Testis (tissue), 2 donors: ENCODE measurements at regions not wholly inside any gene's neighbourhood (a gene's known extent, or its start where the extent isn't known, plus 50 kb on each side); places are given as distances from the start of the nearest gene placed in this dataset.

Experiments
- DNase-seq: peaks from one replicate; pipeline ENCODE4 v3.0.0-alpha.2; 2019
- H3K27ac ChIP-seq, 2 donors: fragments of 200-600 bp; sonication (generic); one replicate each; pipeline ENCODE4 v1.5.1; 2019
- H3K27me3 ChIP-seq: fragments of 200-600 bp; sonication (generic); one replicate; pipeline ENCODE4 v1.5.1; 2019
- H3K36me3 ChIP-seq: fragments of 200-600 bp; sonication (generic); one replicate; pipeline ENCODE4 v1.5.1; 2017; ENCODE audit warnings: low read depth; ENCODE audit errors: missing control alignments
- H3K4me1 ChIP-seq: fragments of 200-600 bp; sonication (generic); one replicate; pipeline ENCODE4 v1.5.1; 2019
- H3K4me3 ChIP-seq, 2 donors: fragments of 200-600 bp; sonication (generic); one replicate each; pipeline ENCODE4 v1.5.1; 2017 to 2019
- H3K9me3 ChIP-seq: fragments of 200-600 bp; sonication (generic); one replicate; pipeline ENCODE4 v1.5.1; 2017
- POLR2A ChIP-seq: fragments of 450-650 bp; IDR thresholded peaks from one replicate; pipeline ENCODE4 v1.6.1; 2017; ENCODE audit warnings: antibody characterized with exemption, mild to moderate bottlenecking, moderate library complexity
- WGBS, 2 donors: methylation state at CpG; one replicate each; pipeline ENCODE4 v1.1.5; 2018; 5-methylcytosine and 5-hydroxymethylcytosine counted together
- intact Hi-C: fragments of 100-400 bp; cut with DNase I; formaldehyde crosslinking; loops from one replicate; pipeline ENCODE4 v1.15.1; 2023; ENCODE audit warnings: low total_unique reads
- TF ChIP-seq, protein P1 (sequence below), 3 experiments: fragments of 450-650 bp in 2 of 3; fragments of 200-600 bp in 1 of 3; sonication (generic) in 1 of 3; IDR thresholded peaks; one replicate each; pipeline ENCODE4 v1.5.1; 2016 to 2019; ENCODE audit warnings: antibody characterized with exemption in 3 of 3, mild to moderate bottlenecking in 2 of 3, moderate library complexity in 1 of 3

- Histone ChIP-seq H3K9me3 (no peaks in the 10 kb centered on the region), H3K27me3 (no peaks in the 10 kb centered on the region), H3K27ac (no peak overlapping the region), H3K4me3 (no peak overlapping the region), H3K36me3 (no peaks in the 10 kb centered on the region), H3K4me1 (no peaks in the 10 kb centered on the region)
- TF ChIP-seq, protein P1, sequence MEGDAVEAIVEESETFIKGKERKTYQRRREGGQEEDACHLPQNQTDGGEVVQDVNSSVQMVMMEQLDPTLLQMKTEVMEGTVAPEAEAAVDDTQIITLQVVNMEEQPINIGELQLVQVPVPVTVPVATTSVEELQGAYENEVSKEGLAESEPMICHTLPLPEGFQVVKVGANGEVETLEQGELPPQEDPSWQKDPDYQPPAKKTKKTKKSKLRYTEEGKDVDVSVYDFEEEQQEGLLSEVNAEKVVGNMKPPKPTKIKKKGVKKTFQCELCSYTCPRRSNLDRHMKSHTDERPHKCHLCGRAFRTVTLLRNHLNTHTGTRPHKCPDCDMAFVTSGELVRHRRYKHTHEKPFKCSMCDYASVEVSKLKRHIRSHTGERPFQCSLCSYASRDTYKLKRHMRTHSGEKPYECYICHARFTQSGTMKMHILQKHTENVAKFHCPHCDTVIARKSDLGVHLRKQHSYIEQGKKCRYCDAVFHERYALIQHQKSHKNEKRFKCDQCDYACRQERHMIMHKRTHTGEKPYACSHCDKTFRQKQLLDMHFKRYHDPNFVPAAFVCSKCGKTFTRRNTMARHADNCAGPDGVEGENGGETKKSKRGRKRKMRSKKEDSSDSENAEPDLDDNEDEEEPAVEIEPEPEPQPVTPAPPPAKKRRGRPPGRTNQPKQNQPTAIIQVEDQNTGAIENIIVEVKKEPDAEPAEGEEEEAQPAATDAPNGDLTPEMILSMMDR (IDR thresholded peaks at IDR 0.05) = no peak
- no peak for TF ChIP-seq POLR2A
- intact Hi-C loops = no loop called here
- 70 to 77% methylated on average over 2 of the region's 2 CpGs for whole genome bisulfite sequencing, 2 donors
- no peak for DNase-seq
Observed at GRCh38 chr9:16992138-16992537, 121.7 kb upstream of the BNC2 start.

GRCh38 chr9:16987026-16987425 lies 116.6 kb upstream of the BNC2 start:
- Histone ChIP-seq H3K36me3 (no peaks in the 10 kb centered on the region), H3K9me3 (no peaks in the 10 kb centered on the region), H3K27me3 (no peaks in the 10 kb centered on the region), H3K27ac (no peak overlapping the region), H3K4me3 (no peak overlapping the region), H3K4me1 (no peaks in the 10 kb centered on the region)
- intact Hi-C loops = no loop called here
- TF ChIP-seq, protein P1 (IDR thresholded peaks at IDR 0.05) = no peak
- no peak for TF ChIP-seq POLR2A
- WGBS, 2 donors = 75 to 78% methylated on average over 2 of the region's 2 CpGs
- DNase-seq = no peak

DNA sequence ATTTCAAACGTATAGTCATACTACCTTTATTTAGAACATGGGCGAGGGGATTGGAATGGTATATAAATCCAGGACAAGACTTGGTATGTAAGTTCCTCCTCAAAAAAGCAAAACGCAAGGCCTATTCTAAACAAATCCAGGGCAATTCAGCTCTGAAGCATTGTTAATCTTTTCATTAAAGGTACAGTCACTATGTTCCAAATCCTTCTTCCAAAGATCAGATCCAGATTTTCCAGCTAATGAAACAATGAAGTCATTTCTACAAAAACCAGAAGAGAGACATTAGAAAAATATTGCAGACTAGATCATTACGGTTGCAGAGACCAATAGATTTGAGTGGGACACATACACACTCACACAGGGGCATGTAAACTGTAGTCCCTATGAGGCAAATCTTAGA lies 116.1 kb upstream of the BNC2 start:
- H3K9me3 ChIP-seq = no peaks in the 10 kb centered on the region
- peak overlapping the region in 1 of 2 donors; percentile 36 for H3K27ac ChIP-seq
- no peaks in the 10 kb centered on the region for H3K4me1 ChIP-seq
- no peak overlapping the region for H3K4me3 ChIP-seq
- no peaks in the 10 kb centered on the region for H3K36me3 ChIP-seq
- no peak for DNase-seq
- H3K27me3 ChIP-seq = no peaks in the 10 kb centered on the region
- TF ChIP-seq, protein P1 (IDR thresholded peaks at IDR 0.05) = no peak
- TF ChIP-seq POLR2A = no peak
- intact Hi-C loops = no loop called here
- WGBS, 2 donors = 67 to 74% methylated on average over 4 of the region's 4 CpGs

DNA sequence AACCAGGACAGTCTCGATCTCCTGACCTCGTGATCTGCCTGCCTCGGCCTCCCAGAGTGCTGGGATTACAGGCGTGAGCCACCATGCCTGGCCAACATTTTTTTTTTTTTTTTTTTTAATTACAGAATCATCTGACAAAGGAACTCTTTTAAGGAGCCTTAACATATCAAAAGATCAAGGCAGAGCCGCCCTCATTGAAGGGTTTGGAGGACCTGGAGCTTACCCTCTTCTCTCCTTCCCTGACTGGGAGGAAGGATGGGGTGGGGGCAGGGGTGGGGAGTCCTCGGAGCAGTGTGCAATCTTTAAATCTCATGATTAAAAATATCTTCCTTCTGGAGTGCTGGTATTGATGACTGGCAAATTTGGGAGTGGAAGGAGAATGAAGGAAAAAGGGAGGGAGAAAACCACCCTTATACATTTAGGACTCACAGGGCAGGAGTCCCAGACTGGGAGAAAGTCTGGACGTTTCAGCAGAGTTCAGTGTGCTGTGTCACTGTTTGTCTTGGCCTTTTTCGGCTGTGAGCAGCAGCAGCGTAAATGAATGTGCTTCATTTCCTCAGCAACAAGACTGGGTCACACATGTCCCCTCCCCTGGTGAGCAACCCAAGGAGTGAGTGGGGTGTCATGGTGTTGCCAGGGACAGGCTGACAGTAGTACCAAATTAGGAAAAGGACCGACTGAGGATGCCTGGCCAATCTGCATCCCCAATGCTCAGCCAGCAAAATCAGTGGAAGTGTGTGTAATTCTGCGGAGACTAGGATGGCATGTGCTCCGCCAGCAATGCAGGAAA lies 115.3 kb upstream of the BNC2 start:
- no peaks in the 10 kb centered on the region for H3K27me3 ChIP-seq
- peak; percentile 28 for DNase-seq
- no peaks in the 10 kb centered on the region for H3K36me3 ChIP-seq
- H3K4me3 ChIP-seq = no peak overlapping the region
- TF ChIP-seq POLR2A = no peak
- TF ChIP-seq, protein P1 (IDR thresholded peaks at IDR 0.05) = no peak
- H3K9me3 ChIP-seq = no peaks in the 10 kb centered on the region
- peak overlapping the region in 1 of 2 donors; percentile 36 for H3K27ac ChIP-seq
- H3K4me1 ChIP-seq = no peaks in the 10 kb centered on the region
- 59 to 60% methylated on average over 12 of the region's 12 CpGs for WGBS, 2 donors
- intact Hi-C loops = no loop called here

DNA sequence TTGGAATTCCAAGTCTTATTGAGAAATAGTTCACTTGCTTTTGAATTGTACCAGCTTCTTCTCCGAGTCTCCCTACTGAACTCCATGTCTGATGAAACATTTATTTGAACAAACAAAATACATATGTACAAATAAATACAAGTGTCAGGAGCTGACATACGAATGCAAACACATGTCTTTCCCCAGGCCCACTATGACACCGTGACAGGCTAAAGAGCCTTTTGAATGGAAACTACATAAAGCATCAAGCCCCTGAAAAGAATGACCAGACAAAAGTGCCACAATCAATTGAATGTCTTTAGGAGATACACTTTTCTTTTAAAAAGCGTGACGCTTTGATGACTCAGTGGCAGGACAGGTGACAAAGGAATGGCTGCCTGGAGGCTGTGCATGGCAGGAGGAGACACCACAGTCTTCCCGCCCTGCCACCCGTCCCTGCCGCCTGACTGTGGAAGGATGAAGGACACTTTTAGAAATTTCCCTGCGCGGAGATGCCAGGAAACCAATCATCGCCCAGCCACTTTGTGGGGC lies 112.4 kb upstream of the BNC2 start:
- WGBS, 2 donors = 83 to 94% methylated on average over 11 of the region's 11 CpGs
- Histone ChIP-seq H3K9me3 (no peaks in the 10 kb centered on the region), H3K27ac (no peak overlapping the region), H3K36me3 (no peaks in the 10 kb centered on the region), H3K4me1 (no peaks in the 10 kb centered on the region), H3K27me3 (no peaks in the 10 kb centered on the region), H3K4me3 (peak overlapping the region in 1 of 2 donors; percentile 2)
- DNase-seq = no peak
- intact Hi-C loops = no loop called here
- TF ChIP-seq POLR2A = no peak
- TF ChIP-seq, protein P1 (IDR thresholded peaks at IDR 0.05) = no peak
